ENCODE measurements at regions not wholly inside any gene's neighbourhood (a gene's known extent, or its start where the extent isn't known, plus 50 kb on each side); places are given as distances from the start of the nearest gene placed in this dataset.

DNA sequence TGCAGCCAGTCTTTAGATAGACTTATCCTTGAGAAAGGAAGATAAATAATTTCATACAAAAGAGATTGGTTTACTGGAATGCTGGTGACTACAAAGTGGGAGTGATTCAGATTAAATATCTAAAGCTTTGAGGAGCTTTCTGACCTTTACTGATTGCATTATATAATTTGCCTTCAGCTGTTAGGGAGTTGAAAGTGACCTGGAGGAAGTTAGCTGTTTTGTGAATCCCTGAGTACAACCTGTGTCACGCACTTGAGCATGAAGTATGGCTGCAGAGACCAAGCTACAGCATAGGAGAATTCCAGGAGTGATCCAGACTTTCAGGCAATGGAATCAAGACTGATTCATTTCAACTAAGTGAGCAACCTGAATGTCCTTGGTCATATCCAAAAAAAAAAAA, 1848.3 kb upstream of the RAG2 start:
- RAD21 ChIA-PET (ENCODE audit: low non-redundant PET in 1 of 2, low total read pairs in 2 of 2, uncharacterized antibody in 2 of 2, unreplicated experiment in 2 of 2) = no interaction called here
- TF ChIP-seq TCF7L2 (IDR thresholded peaks at IDR 0.05; ENCODE audit: borderline replicate concordance, extremely low read depth, insufficient read depth, insufficient read length) = no peak
- TF ChIP-seq ELF1 (IDR thresholded peaks at IDR 0.05; ENCODE audit: borderline replicate concordance, low read depth) = no peak
- no peak for TF ChIP-seq CBX3 (IDR thresholded peaks at IDR 0.05; ENCODE audit: low read depth)

DNA sequence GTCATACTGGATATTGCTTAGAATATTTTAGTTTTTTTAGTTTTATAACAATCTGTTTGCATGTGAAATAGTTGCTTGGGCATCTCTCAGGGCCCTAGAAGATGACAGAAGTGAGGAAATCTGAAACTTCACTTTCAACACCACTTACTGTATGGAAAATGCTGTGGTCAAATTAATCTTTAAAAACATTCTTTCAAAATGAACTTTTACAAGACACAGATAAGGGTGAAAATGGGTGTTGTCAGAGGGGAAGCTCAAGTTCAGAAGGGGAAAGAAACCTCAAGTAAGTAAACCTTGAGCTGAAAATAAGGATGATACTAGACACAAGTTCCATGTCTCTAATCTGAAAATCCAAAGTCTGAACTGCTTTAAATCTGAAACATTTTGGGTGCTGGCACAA, 1840.1 kb upstream of the RAG2 start:
- no peaks in the 10 kb centered on the region for H3K9me2 ChIP-seq (ENCODE audit: insufficient read depth)
- H3K9ac ChIP-seq (ENCODE audit: low read length) = no peak overlapping the region
- ATAC-seq (no peak), DNase-seq (ENCODE audit: low read depth, low spot score) (no peak)
- H3K4me3 ChIP-seq (replicated peaks in 1 of 2; ENCODE audit: low read depth in 1 of 2, low read length in 2 of 2) = no peak overlapping the region
- peaks cover 0 to 13% of the 10 kb centered on the region in 2 experiments; a peak in 2 of 4 replicates for H3K9me3 ChIP-seq (ENCODE audit: control insufficient read depth in 1 of 2, insufficient read depth in 1 of 2, low read depth in 1 of 2, low read length in 2 of 2)
- no peaks in the 10 kb centered on the region for H3K27me3 ChIP-seq (ENCODE audit: insufficient read depth, low read length)
- BruUV-seq (replicated peaks) = no TSS peak
- H3K27ac ChIP-seq (ENCODE audit: low read depth, low read length) = no peak overlapping the region
- H4K20me1 ChIP-seq (ENCODE audit: insufficient read depth) = no peaks in the 10 kb centered on the region
- TF ChIP-seq YY1 (IDR thresholded peaks at IDR 0.05; ENCODE audit: extremely low read depth, insufficient replicate concordance, low read depth, low read length) (no peak), SP1 (IDR thresholded peaks at IDR 0.05; ENCODE audit: low read depth) (no peak), JUND (IDR thresholded peaks at IDR 0.05) (no peak), EGR1 (IDR thresholded peaks at IDR 0.05; ENCODE audit: low read depth) (no peak), POLR2AphosphoS5 (IDR thresholded peaks at IDR 0.05; ENCODE audit: low read depth, low read length) (no peak), ELF1 (IDR thresholded peaks at IDR 0.05; ENCODE audit: borderline replicate concordance, low read depth) (no peak), CBX3 (IDR thresholded peaks at IDR 0.05; ENCODE audit: low read depth) (no peak), RAD21 (IDR thresholded peaks at IDR 0.05; ENCODE audit: low read depth) (no peak), SIN3A (IDR thresholded peaks at IDR 0.05; ENCODE audit: low read depth) (no peak), CEBPB (IDR thresholded peaks at IDR 0.05; ENCODE audit: low read depth) (no peak)
- TF ChIP-seq, protein P1, sequence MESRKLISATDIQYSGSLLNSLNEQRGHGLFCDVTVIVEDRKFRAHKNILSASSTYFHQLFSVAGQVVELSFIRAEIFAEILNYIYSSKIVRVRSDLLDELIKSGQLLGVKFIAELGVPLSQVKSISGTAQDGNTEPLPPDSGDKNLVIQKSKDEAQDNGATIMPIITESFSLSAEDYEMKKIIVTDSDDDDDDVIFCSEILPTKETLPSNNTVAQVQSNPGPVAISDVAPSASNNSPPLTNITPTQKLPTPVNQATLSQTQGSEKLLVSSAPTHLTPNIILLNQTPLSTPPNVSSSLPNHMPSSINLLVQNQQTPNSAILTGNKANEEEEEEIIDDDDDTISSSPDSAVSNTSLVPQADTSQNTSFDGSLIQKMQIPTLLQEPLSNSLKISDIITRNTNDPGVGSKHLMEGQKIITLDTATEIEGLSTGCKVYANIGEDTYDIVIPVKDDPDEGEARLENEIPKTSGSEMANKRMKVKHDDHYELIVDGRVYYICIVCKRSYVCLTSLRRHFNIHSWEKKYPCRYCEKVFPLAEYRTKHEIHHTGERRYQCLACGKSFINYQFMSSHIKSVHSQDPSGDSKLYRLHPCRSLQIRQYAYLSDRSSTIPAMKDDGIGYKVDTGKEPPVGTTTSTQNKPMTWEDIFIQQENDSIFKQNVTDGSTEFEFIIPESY (IDR thresholded peaks at IDR 0.05; ENCODE audit: extremely low read depth, insufficient replicate concordance, low read length) = no peak
- TF ChIP-seq, protein P2, sequence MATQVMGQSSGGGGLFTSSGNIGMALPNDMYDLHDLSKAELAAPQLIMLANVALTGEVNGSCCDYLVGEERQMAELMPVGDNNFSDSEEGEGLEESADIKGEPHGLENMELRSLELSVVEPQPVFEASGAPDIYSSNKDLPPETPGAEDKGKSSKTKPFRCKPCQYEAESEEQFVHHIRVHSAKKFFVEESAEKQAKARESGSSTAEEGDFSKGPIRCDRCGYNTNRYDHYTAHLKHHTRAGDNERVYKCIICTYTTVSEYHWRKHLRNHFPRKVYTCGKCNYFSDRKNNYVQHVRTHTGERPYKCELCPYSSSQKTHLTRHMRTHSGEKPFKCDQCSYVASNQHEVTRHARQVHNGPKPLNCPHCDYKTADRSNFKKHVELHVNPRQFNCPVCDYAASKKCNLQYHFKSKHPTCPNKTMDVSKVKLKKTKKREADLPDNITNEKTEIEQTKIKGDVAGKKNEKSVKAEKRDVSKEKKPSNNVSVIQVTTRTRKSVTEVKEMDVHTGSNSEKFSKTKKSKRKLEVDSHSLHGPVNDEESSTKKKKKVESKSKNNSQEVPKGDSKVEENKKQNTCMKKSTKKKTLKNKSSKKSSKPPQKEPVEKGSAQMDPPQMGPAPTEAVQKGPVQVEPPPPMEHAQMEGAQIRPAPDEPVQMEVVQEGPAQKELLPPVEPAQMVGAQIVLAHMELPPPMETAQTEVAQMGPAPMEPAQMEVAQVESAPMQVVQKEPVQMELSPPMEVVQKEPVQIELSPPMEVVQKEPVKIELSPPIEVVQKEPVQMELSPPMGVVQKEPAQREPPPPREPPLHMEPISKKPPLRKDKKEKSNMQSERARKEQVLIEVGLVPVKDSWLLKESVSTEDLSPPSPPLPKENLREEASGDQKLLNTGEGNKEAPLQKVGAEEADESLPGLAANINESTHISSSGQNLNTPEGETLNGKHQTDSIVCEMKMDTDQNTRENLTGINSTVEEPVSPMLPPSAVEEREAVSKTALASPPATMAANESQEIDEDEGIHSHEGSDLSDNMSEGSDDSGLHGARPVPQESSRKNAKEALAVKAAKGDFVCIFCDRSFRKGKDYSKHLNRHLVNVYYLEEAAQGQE (IDR thresholded peaks at IDR 0.05; ENCODE audit: low read depth) = no peak
- intact Hi-C loops (cut with micrococcal nuclease) = no loop called here
- no peaks in the 10 kb centered on the region for H3K79me2 ChIP-seq (ENCODE audit: insufficient read depth, low read length)
- H3K36me3 ChIP-seq (ENCODE audit: control insufficient read depth in 1 of 2, insufficient read depth in 2 of 2, low read length in 2 of 2) = no peaks in the 10 kb centered on the region
- no peak overlapping the region for H2AFZ ChIP-seq (ENCODE audit: low read depth, low read length, poor library complexity, severe bottlenecking)
- ChIA-PET POLR2A (no interaction called here), CTCF (no interaction called here), RAD21 (ENCODE audit: low non-redundant PET in 1 of 2, low total read pairs in 2 of 2, uncharacterized antibody in 2 of 2, unreplicated experiment in 2 of 2) (no interaction called here)
- H3K4me1 ChIP-seq (ENCODE audit: control insufficient read depth in 1 of 2, insufficient read depth in 2 of 2, low read length in 2 of 2) = no peaks in the 10 kb centered on the region
- no peak overlapping the region for H3K4me2 ChIP-seq (ENCODE audit: low read length)

More for the DNA sequence above, 1848.3 kb upstream of the RAG2 start:
- ATAC-seq = no peak
- H3K27ac ChIP-seq (ENCODE audit: low read depth, low read length) = no peak overlapping the region
- H4K20me1 ChIP-seq (ENCODE audit: insufficient read depth) = no peaks in the 10 kb centered on the region; the same call in 1 of the 2 replicates
- no peaks in the 10 kb centered on the region for H3K36me3 ChIP-seq (ENCODE audit: control insufficient read depth in 1 of 2, insufficient read depth in 2 of 2, low read length in 2 of 2)
- no peak overlapping the region for H3K4me2 ChIP-seq (ENCODE audit: low read length)
- ChIA-PET CTCF (no interaction called here), POLR2A (no interaction called here)
- H2AFZ ChIP-seq (ENCODE audit: low read depth, low read length, poor library complexity, severe bottlenecking) = no peak overlapping the region
- no peak overlapping the region for H3K4me3 ChIP-seq (replicated peaks in 1 of 2; ENCODE audit: low read depth in 1 of 2, low read length in 2 of 2)
- no peaks in the 10 kb centered on the region for H3K27me3 ChIP-seq (ENCODE audit: insufficient read depth, low read length)
- H3K9me2 ChIP-seq (ENCODE audit: insufficient read depth) = no peaks in the 10 kb centered on the region
- BruUV-seq (replicated peaks) = no TSS peak
- no peak overlapping the region for H3K9ac ChIP-seq (ENCODE audit: low read length)
- peaks cover 3 to 23% of the 10 kb centered on the region in 2 experiments; a peak in 2 of 4 replicates for H3K9me3 ChIP-seq (ENCODE audit: control insufficient read depth in 1 of 2, insufficient read depth in 1 of 2, low read depth in 1 of 2, low read length in 2 of 2)
- intact Hi-C loops (cut with micrococcal nuclease) = no loop called here
- DNase-seq (ENCODE audit: low read depth, low spot score) = no peak
- no peaks in the 10 kb centered on the region for H3K79me2 ChIP-seq (ENCODE audit: insufficient read depth, low read length)
- H3K4me1 ChIP-seq (ENCODE audit: control insufficient read depth in 1 of 2, insufficient read depth in 2 of 2, low read length in 2 of 2) = no peaks in the 10 kb centered on the region
